ENCODE measurements at regions not wholly inside any gene's neighbourhood (a gene's known extent, or its start where the extent isn't known, plus 50 kb on each side); places are given as distances from the start of the nearest gene placed in this dataset.

DNA sequence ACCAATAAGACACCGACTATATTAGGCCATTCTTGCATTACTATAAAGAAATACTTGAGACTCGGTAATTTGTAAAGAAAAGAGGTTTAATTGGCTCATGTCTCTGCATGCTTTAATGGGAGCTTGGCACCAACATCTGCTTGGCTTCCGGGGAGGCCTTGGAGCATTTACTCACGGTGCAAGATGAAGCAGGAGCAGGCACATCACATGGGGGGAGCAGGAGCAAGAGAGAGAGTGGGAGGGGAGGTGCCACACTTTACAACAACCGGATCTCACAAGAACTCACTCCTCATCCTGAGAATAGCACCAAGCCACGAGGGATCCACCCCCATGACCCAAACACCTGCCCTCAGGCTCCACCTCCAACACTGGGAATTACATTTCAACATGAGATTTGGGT is 224.8 kb downstream of the KLF5 start:
- no peak for ATAC-seq

DNA sequence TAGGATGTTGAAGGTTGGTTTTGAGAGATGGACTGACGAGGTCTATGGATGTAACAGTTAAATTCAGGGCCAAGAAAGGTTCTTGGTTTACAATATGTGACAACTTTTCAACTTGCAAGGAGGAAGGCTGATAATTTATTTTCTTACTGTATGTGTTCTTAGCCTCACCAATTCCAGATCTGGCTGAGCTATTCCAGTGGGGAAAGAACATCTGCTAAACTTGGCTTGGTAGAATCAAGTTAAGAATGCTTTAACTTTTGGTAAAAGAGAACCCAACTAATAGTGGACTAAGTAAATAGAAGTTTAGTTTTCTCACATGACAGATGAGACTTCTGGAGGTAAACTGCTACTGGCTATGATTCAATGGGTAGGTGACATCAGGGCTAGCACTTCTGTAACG is 222.9 kb downstream of the KLF5 start:
- no peak for ATAC-seq

DNA sequence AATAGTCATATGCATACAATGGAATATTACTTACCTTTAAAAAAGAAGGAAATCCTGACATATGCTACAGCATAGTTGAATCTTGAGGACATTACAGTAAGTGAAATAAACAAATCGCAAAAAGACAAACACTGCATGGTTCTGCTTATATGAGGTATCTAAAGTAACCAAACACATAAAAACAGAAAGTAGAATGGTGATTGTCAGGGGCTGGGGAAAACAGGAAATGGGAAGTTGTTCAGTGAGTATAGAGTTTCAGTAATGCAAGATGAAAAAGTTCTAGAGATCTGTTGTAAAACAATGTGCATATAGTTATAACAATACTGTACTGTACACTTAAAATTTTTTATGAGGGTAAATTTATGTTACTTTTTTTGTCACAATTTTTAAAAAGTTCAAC is 219.4 kb downstream of the KLF5 start:
- no peak for ATAC-seq

DNA sequence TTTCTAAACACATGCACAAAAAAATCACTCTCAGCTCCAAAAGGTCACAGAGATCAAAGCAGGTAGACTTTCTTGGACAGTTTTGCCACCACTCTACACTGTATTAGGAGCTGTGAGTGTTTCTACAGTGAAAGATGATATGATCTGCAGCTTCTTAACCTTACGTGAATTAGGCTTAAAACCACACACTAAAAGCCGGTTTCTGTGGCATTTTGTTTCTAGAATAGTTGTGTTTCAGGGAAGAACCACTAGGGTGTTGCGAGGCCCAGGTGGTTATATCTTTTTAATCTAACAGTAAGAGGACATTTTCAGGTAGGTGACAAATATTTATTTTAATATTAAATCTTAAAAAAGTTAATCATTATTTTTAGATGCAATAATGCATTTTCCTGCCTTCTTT is 216.4 kb downstream of the KLF5 start:
- no peak for ATAC-seq

DNA sequence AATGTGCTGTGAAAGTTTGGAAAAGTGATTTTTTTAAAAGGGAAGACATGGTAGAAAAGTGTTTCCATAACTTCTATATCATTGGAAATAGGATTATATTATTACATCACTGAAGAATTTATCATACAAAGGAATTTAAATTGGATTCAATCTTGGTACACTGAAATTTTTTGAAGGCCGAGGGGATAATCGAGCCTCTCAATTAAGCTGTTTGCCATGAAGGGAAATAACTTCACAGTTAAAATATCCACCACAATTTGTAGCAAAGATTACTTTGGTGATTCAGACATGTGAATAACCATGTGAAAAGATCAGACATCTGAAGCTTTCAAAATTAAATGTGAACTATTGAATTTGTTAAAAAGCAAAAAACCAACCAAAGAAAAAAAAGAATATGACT is 215.3 kb downstream of the KLF5 start:
- ATAC-seq = no peak

DNA sequence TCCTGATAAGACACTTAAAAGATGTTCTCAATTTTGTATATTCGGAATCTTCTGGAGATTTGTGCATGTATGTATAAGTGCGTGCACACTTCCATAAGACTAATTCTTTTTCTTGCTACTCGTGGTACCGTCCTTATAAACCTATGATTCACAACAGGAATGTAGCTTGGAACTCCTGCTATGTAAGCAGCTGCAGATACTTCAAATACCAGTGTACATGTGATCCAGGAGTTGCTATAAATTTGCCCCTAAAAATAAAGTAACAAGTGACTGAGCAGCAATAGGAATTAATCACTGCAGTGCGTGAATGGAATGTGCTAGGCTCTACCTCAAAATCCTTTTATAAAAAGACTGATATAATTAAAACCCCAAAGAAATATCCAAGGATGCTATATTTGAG is 214.9 kb downstream of the KLF5 start:
- no peak for ATAC-seq

DNA sequence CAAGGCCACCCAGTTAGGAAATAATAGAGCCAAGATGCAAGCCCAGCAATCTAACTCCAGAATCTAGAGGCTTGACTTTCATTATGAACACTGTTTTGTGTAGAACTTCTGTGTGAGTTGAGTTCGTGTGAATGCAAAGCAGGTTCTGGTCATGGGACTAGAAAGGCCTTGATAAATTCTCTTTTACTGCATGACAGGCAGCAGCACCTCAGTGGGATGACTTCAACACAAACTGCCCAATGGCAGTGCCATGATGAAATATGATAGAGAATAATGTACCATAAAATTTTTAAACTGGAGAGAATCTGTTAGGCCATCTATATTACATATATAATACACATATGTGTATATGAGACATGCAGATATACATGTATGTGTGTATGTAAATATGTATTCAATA is 214.5 kb downstream of the KLF5 start:
- ATAC-seq = no peak

DNA sequence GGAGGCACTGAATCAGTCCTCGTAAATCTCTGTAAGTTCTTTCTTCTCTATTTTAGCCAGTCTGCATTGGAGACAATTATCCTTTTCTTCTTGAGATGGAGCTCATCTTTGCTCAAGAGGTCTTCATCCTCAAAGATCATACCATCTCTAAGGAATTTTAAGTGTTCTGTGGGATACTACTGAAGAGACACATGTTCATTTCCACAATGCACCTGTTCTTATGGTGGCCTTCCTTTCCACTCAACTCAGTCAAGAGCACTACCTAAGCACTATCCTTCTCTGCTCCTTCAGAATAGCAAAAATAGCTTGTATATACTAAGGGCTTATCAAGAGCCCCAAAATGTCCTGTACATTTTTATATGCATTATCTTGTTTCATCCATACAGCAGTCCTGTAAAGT is 214.0 kb downstream of the KLF5 start:
- ATAC-seq = no peak

DNA sequence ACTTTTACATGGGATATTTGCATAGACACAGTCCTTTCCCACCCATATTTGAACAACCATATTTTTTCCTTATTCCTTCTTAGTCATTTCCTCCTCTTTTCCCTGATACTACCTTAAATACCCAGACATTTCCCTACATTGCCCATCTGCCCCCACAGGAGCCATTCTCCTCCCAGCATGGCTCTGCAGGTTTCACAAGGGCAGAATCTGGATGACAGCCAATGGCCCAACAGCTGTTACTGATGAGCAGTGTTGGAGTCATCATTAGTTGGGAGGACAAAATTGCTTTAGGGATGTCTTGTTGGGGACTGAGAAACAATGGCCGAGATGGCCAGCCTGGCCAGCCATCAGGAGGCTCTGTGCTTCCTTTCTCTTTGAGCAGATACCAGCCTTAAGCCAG is 209.5 kb downstream of the KLF5 start:
- ATAC-seq = peak; percentile 50

DNA sequence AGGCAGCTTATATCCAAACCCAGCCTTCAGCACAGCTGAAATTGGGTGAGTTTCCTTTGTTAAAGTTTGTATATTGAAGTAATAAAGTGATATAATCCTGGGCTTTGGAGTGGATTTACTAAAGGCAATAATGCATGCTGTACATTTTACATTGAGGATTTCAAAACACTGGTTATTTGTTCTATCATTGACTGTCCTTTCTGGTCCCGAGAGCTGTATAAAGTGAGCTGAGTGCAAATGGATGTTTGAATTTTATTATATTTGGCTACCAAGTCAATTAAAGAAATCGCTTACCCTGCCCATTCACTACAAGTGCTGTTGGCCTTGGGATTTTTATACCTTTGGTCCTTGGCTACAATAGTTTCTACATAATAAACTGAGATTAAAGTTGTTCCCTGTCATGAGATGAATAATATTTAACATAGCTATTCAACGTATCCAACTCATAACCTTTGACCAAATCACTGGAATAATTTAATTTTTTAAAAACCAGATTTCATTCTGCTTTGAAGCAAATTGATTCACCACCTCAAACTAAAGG is 207.9 kb downstream of the KLF5 start:
- no peak for ATAC-seq

DNA sequence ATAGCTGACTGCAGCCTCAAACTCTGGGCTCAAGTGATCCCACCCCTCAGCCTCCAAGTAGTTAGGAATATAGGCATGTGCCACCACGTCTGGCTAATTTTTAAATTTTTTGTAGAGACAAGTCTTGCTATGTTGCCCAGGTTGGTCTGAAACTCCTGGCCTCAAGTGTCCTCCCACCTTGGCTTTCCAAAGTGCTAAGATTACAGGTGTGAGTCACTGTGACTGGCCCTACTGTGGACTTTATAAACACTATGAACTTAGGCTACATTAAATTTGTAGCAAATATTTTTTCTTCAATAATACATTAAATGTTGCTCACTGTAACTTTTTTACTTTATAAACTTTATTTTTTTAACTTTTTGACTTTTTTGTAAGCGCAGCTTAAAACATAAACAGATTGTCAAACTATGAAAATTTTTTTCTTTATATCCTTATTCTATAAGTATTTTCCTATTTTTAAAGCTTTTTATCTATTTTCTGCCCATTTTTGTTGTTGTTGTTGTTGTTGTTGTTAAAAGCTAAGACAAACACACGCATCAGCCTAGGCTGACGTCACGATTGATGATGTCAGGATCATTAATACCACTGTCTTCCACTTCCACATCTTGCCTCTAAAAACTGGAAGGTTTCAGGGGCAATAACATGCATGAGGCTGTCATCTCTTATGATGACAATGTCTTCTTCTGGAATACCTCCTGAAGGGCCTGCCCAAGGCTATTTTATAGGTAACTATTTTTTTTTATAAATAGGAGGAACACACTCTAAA is 204.2 kb downstream of the KLF5 start:
- no peak for ATAC-seq

DNA sequence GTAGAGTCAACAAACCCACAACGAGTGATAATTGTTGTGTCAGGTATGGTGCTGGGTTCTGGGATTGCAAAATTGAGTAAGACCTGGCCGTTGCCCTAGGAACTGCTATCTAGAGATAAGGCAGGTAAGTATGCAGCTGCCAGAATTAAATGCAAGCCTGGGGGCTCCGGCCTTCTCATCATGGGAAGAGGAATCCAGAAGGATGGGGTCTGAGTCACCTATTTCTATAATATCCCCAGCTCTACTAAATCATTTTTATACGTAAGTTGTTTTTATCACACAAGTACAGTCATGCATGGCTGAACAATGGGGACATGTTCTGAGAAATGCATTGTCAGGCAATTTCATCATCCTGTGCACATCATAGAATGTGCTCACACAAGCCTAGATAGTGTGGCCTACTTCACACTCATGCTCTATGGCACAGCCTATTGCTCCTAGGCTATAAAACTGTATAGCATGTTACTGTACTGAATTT is 203.0 kb downstream of the KLF5 start:
- ATAC-seq = peak; percentile 98

DNA sequence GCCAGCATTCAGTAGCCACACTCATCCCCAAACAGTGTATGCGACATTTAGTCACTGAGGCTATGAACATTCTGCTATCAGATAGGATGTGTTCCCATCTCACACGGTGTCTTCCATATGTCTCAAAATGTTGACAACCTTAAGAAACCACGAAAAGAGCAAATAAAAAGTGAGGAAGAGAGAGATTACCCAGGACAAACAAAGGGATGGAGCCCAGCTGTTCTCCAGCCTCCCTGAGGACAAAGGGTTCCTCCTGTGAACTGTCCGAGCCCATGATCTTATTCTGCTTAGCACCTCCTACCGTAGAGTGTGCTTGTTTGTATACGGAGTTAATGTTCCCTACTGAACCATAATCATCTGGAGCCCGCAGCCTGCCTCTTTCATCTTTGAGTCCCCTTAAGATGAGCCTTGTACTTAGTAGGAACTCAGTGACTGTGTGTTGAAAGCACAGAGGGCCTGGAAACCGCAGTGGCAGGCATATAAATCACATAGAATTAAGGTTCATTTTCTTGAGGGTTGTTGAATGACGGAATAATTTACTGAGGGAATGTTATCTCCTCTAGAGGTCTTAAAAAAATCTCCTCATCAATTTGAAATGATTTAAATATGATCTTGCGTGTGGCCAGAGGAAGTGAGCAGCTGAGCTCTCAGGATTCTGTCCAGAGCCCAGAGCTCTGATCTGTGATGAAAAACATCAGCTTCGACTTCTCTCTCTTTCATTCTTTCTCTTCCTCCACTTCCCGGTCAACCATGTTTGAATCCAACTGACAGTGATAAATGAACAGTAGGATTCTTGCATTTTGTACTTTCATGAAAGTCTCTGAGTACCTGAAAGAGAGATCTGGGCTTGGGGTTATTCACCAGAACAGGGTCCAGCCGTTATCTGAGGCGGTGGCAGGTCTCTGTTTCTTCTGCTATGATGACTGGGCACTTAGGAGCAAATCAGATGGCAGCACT is 200.5 kb downstream of the KLF5 start:
- no peak for ATAC-seq

DNA sequence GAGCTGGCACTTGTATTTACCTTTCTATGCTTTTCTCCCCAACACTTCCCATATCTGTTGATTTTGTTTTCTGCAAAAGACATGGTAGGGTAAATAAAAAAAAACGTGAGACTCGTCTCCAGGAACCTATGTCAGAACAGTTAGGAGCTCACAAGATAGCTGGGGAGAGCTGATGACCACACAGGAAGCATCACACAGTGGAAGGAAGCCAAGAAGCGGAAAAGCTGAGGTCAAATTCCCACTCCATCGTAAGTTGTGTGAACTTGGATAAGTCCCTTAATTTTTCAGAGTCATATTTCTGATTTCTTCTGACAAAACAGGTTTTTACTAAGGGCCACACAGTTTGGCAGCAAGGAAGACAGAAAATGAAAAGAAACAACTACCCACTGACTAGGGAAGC is 199.6 kb downstream of the KLF5 start:
- no peak for ATAC-seq

DNA sequence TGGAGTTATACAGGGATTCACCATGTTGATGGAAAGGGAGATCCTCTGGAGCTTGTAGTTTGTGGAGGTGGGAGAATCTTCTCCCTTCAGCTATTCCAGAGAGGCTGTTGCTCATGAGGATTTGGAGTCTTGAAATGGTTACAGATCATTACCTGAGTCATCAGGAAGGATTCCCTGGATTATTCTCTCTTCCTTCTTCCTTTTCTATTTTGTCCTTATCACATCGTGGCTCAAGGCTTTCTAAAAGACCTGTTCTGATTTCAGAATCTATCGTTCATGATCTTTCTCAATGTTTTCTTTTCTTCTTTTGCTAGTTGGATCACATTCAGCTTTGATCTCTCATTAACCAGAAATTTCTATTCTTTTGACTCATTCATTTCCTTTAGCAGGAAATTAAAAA is 196.0 kb downstream of the KLF5 start:
- peak; percentile 57 for ATAC-seq

DNA sequence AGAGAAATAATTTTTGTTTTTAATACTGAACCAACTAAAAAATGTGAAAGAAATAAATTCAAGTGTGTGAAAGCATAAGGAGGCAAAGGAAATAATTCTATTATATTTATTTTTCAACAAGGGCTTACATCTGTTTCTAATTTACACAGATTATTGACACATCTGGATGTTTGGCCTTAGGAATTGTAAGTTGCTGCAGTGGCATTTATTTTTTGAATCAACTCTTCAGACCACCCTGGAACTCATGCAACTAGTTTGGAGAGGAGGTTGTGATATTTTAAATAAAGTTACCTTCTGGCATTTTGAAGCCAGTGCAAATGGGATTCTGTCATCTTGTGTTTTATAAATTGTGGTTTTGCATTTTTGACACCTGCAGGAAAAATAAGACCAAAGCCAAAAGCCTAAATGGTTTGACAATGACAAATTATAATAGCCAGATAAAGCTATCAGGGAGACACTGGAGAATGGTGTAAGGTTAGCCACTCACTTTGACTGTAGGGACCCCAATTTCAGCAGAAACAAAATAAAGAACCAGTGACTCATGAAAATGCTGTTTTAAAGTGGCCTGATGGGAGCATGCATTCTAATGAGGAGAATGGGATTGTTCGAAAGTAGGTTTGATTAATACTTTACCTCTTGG is 192.9 kb downstream of the KLF5 start:
- ATAC-seq = no peak

DNA sequence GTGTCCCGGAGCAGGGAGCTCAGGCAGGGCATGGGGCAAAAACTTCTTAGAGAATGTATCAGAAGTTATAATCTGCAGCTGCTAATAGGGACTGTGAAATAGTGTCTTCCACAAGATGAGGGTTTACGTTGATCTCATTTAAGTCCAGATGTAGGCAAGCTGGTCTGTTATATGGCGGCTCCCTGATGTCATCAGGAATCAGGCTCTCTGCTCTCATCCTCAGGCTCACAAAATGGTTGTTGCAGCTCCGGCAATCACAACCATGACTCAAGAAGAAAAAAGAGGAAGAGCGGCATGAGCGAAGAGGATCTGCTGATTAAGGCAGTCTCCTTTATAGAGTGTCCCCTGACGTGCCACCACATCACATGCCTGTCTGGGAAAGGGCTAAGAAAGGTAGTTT is 191.3 kb downstream of the KLF5 start:
- ATAC-seq = no peak

DNA sequence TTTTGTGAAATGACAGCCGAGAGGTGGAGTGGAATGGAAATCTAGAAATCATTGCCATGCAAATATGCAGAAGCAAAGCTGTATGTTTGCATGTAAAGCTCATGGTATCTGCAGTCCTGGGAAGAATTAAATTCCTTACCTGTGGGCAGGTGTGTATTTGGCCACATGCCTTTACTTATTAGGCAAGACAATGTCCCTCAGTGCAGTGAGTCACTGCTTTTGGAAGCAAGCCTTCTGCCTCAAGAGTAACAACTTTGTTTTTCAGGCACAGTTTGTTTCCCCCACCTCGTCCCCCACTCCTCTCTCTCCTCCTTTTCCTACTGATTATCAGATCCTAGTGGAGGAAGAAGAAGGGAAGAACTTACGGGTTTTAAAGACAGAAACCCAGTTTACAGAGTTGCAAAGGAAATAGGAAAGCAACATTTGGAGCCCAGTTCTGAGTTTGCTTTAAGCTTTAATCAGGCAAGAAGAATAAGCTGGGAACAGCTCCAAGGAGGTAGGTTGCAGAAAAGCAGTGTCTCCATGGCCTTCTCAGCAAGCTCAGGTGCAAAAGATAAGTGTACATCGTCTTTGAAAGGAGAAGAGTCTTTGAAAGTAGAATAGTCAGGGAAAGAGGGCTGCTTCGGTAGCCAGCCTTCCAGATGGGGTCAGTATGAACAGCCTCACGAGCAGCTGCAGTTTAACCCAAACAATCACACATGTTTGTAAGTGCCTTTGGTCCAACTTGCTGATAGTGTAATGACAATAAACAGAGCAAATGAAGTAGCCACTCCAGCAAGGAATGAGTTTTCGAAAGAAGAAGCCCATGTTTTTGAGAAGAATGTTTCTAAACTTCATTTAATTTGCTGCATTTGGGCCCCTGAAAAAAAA is 190.1 kb downstream of the KLF5 start:
- peak; percentile 96 for ATAC-seq

DNA sequence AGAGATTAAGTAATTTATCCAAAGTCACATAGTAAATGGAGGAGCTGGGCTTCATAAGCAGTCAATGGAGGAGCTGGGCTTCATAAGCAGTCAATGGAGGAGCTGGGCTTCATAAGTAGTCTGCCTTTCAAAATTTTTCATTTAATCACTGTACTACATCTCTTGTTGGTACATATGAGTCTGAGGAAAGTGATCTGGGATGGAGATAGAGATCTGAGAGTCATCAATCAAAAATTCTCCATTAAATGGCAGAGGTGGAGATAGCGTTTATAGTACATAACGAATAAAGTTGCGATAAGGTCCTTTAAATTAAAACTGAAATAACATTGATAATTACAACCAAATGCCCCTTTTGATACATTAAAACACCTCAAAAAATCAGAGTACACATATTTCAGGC is 189.3 kb downstream of the KLF5 start:
- no peak for ATAC-seq

DNA sequence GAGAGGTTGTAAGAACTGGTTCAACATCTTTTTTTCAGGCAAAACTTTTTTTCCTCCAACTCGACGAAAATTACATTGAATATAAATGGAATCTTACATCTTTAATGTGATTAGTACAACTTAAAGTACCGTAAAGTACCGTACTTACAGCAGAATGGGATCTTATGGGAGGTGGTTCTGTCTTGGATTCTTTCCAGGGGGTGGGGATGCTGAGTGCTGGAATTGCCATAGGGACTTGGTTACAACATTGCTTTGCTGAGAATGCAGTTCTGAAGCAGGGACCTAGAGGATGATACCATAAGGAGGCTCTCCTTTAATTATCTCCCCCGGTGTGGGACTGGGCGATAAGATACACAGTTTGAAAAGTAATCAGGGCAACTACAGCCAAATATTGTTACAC is 186.4 kb downstream of the KLF5 start:
- ATAC-seq = no peak

DNA sequence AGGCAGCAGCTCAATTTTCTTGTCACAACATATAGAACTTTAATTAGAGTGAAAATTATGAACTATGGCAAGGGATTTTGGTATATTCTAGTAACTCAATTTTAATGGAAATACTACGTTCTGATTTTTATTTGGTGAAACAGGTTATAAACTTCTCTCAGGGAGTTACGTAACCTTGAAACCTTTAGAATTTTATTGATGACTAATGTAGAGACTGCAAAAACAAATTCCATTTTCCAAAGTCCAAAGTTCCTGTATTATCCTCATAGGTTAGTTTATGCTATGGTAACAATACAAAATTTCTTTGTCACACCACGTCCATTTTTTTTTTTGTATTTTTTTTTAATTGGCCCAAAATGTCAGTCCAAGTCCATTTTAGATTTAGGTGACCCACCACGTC is 185.7 kb downstream of the KLF5 start:
- ATAC-seq = no peak

DNA sequence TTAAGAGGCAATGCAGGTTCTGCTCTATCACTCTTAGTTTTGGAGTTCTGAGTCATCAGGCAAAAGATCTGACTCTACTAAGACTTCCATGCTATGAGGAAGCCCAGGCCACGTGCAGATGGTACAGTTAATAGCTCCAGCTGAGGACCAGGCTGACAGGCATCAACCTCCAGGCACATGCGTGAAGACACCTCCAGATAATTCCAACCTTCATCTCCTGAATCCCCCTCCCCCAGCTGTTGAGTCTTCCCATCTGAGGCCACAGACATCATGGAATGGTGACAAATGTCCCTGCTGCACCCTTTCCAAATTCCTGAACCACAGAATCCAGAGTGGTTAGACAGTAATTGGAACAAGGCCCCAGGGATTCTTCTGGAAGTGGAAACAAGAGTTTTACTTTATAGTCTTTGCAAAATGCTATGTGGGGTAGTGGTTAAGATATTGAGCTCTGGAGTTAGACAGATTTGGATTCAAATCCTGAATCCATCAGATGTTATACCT is 183.8 kb downstream of the KLF5 start:
- ATAC-seq = peak; percentile 59

Data from esophagus mucosa (tissue), 1 donor.